ENCODE measurements at regions not wholly inside any gene's neighbourhood (a gene's known extent, or its start where the extent isn't known, plus 50 kb on each side); places are given as distances from the start of the nearest gene placed in this dataset.

DNA sequence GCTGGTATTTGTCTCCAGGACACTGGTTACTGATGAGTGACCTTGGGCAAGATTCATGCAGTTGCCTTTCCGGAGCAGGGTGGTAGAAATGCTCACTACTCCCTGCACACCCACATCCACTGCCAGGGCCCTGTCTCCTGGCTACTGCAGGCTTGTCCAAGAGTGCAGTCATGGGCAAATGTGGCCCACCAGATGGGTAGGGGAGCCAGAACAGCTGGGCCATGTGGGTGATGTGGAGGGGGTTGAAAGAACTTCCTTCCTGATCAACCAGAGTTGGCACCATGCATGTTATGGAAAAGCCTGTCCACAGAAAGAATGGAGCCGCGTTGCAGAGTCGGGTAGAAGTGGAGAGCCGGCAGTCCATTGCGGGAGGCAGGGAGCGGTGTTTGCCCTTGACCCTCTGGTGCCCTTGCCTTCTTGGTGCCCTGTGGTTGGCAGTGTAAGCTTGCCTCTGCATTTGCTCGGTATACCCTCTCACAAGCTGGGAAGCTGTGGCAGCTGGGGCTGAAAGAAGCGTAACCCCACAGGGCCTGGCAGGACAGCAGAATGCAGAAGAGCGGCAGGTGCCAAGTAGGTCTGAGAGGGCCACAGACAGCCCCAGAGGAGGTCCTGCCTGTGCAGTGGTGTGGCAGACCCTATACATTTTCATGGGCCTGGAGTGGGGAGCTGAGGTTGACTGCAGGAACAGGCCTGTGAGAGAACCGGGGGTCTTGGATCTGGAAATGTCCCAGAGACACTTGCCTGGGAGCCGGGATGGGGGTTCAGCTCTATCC lies 253.2 kb downstream of the TFCP2L1 start:
- no peak for DNase-seq
- Histone ChIP-seq H3K27me3 (replicated peaks in 2 of 5; ENCODE audit: control insufficient read depth in 4 of 5, insufficient read depth in 5 of 5, low read length in 4 of 5) (peaks cover 0 to 11% (median 3%) of the 10 kb centered on the region in 5 experiments), H3K9me3 (ENCODE audit: control extremely low read depth in 1 of 5, control insufficient read depth in 4 of 5, insufficient read depth in 2 of 5, low read depth in 1 of 5, low read length in 4 of 5) (peaks cover 0 to 4% (median 0%) of the 10 kb centered on the region in 5 experiments), H3K4me3 (ENCODE audit: control insufficient read depth in 1 of 7, extremely low read depth in 1 of 7, insufficient read depth in 4 of 7, low read depth in 2 of 7, low read length in 6 of 7) (no peak overlapping the region), H3K27ac (ENCODE audit: insufficient read depth in 1 of 2, low read depth in 1 of 2, low read length in 2 of 2, poor library complexity in 1 of 2, severe bottlenecking in 2 of 2) (no peak overlapping the region), H3K36me3 (ENCODE audit: control insufficient read depth in 4 of 4, insufficient read depth in 4 of 4, low read length in 3 of 4) (no peaks in the 10 kb centered on the region), H3K4me1 (ENCODE audit: control extremely low read depth in 1 of 4, control insufficient read depth in 4 of 4, insufficient read depth in 4 of 4, low read length in 3 of 4) (no peaks in the 10 kb centered on the region)
- WGBS (ENCODE audit: insufficient coverage) = 90% methylated on average over 9 of the region's 12 CpGs
- ChIA-PET POLR2A (no interaction called here), CTCF (interaction anchor here (0.6 to 1.5 kb wide), 2 partner anchors 19 to 332 kb away, joined by 3 to 4 read pairs; no protein-coding TSS in a partner anchor)

DNA sequence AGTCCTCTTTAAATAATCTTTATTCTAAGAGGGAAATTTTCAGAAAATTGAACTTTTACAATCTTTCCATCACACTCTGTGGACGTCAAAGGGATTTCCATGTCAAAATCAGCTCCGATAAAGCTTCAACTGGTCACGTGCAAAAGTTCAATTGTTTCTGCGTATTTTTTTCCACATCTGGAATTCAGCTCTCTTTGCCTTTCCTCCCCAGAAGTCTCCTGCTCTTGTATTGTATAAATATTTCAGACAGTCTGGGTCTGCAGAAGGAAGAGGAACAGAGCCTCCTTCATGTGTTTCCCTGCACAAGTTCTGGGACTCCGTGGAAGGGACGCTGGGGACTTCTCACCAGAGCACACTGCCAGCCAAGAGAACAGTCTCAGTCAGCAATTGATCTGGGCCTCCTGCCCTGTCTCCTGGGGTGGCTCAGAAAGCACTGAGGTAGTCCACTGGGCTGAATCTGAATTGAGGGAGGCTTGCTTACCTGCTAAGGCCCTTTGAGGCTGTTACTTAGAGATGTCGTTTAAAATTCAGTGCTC lies 251.5 kb downstream of the TFCP2L1 start:
- no peaks in the 10 kb centered on the region for H3K9me3 ChIP-seq (ENCODE audit: control extremely low read depth in 1 of 5, control insufficient read depth in 4 of 5, insufficient read depth in 2 of 5, low read depth in 1 of 5, low read length in 4 of 5)
- H3K4me3 ChIP-seq (ENCODE audit: control insufficient read depth in 1 of 7, extremely low read depth in 1 of 7, insufficient read depth in 4 of 7, low read depth in 2 of 7, low read length in 6 of 7) = no peak overlapping the region
- ChIA-PET CTCF (interaction anchor here (1.5 kb wide), 1 partner anchor 17 kb away, joined by 4 read pairs; no protein-coding TSS in a partner anchor), POLR2A (no interaction called here)
- peaks cover 0 to 11% (median 1%) of the 10 kb centered on the region in 5 experiments for H3K27me3 ChIP-seq (replicated peaks in 2 of 5; ENCODE audit: control insufficient read depth in 4 of 5, insufficient read depth in 5 of 5, low read length in 4 of 5)
- no peak for DNase-seq
- H3K27ac ChIP-seq (ENCODE audit: insufficient read depth in 1 of 2, low read depth in 1 of 2, low read length in 2 of 2, poor library complexity in 1 of 2, severe bottlenecking in 2 of 2) = no peak overlapping the region
- WGBS (ENCODE audit: insufficient coverage) = 89% methylated on average over 4 of the region's 7 CpGs
- no peaks in the 10 kb centered on the region for H3K36me3 ChIP-seq (ENCODE audit: control insufficient read depth in 4 of 4, insufficient read depth in 4 of 4, low read length in 3 of 4)
- no peaks in the 10 kb centered on the region for H3K4me1 ChIP-seq (ENCODE audit: control extremely low read depth in 1 of 4, control insufficient read depth in 4 of 4, insufficient read depth in 4 of 4, low read length in 3 of 4)

DNA sequence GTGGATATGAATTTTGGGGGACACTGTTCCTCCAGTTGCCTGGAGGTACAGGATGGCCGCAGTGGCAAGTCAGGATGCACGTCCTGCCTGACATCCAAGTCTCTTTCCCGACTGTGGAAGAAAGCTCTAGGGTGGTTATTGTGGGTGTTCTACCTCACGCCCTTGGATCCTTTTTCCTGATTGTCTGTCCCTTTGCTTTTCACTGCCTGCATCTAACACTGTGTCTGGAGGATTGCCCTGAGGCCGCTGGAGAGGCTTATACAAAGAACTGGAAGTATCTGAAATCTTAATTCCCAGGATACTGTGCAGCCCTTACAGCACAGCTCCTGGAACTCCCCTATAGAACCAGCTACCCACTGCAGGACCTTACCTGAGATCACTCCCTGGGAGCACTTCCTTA lies 250.5 kb downstream of the TFCP2L1 start:
- POLR2A ChIA-PET = no interaction called here
- WGBS (ENCODE audit: insufficient coverage) = 94% methylated on average over 5 of the region's 5 CpGs
- DNase-seq = no peak
- CTCF ChIA-PET = no interaction called here
- no peaks in the 10 kb centered on the region for H3K9me3 ChIP-seq (ENCODE audit: control extremely low read depth in 1 of 5, control insufficient read depth in 4 of 5, insufficient read depth in 2 of 5, low read depth in 1 of 5, low read length in 4 of 5)
- H3K4me1 ChIP-seq (ENCODE audit: control extremely low read depth in 1 of 4, control insufficient read depth in 4 of 4, insufficient read depth in 4 of 4, low read length in 3 of 4) = no peaks in the 10 kb centered on the region
- no peak overlapping the region for H3K27ac ChIP-seq (ENCODE audit: insufficient read depth in 1 of 2, low read depth in 1 of 2, low read length in 2 of 2, poor library complexity in 1 of 2, severe bottlenecking in 2 of 2)
- H3K36me3 ChIP-seq (ENCODE audit: control insufficient read depth in 4 of 4, insufficient read depth in 4 of 4, low read length in 3 of 4) = no peaks in the 10 kb centered on the region
- H3K4me3 ChIP-seq (ENCODE audit: control insufficient read depth in 1 of 7, extremely low read depth in 1 of 7, insufficient read depth in 4 of 7, low read depth in 2 of 7, low read length in 6 of 7) = no peak overlapping the region
- peaks cover 0 to 9% (median 0%) of the 10 kb centered on the region in 5 experiments for H3K27me3 ChIP-seq (replicated peaks in 2 of 5; ENCODE audit: control insufficient read depth in 4 of 5, insufficient read depth in 5 of 5, low read length in 4 of 5)

DNA sequence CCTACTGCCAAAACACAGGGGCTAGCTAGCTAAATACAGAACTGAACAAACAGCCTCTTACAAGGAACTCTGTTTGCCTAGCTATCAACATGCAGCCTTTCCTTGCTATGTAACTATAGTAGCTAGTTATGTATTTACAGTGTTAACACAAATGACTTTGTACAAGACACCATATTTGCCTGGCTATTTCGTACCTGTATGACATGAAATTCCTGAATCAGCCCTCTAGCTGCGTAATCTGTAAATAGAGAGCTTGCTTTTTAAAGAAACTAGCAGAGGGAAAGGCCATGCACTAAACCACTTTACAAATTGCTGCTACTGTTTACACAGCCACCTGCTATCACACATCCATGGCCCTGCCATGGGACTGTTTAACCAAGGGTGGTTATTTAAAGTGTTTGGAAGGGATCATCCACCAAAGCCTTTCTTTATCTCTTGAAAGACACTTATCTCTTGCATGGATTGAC lies 248.7 kb downstream of the TFCP2L1 start:
- WGBS (ENCODE audit: insufficient coverage) = 100% methylated on average over 2 of the region's 2 CpGs
- ChIA-PET CTCF (interaction anchor here (1.0 kb wide), 1 partner anchor 320 kb away, joined by 3 read pairs; no protein-coding TSS in a partner anchor), POLR2A (interaction anchor here (0.6 to 0.7 kb wide), 3 partner anchors 17 to 292 kb away, joined by 3 to 4 read pairs (median 3); no protein-coding TSS in a partner anchor)

DNA sequence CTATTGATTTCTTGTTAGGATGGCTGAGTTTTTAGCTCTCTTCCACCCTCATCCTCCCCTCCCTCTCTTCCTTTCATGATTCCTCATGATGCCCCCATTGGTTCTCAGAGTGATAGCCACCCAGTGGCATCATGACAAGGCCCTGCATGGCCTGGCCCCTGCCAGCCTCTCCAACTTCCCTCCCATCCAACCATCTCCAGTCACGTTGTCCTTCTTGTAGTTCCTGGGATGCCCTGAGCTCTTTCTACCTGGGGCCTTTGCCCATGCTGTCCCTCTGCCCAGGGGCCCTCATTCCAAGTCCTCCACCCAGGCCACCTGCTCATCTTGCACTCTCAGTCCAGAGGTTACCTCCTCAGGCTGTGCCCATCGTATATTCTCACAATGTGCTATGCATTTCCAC lies 247.5 kb downstream of the TFCP2L1 start:
- Histone ChIP-seq H3K4me1 (ENCODE audit: control extremely low read depth in 1 of 4, control insufficient read depth in 4 of 4, insufficient read depth in 4 of 4, low read length in 3 of 4) (no peaks in the 10 kb centered on the region), H3K9me3 (ENCODE audit: control extremely low read depth in 1 of 5, control insufficient read depth in 4 of 5, insufficient read depth in 2 of 5, low read depth in 1 of 5, low read length in 4 of 5) (no peaks in the 10 kb centered on the region), H3K4me3 (ENCODE audit: control insufficient read depth in 1 of 7, extremely low read depth in 1 of 7, insufficient read depth in 4 of 7, low read depth in 2 of 7, low read length in 6 of 7) (no peak overlapping the region), H3K27ac (ENCODE audit: insufficient read depth in 1 of 2, low read depth in 1 of 2, low read length in 2 of 2, poor library complexity in 1 of 2, severe bottlenecking in 2 of 2) (no peak overlapping the region), H3K27me3 (replicated peaks in 2 of 5; ENCODE audit: control insufficient read depth in 4 of 5, insufficient read depth in 5 of 5, low read length in 4 of 5) (peaks cover 0 to 3% (median 0%) of the 10 kb centered on the region in 5 experiments), H3K36me3 (ENCODE audit: control insufficient read depth in 4 of 4, insufficient read depth in 4 of 4, low read length in 3 of 4) (no peaks in the 10 kb centered on the region)
- ChIA-PET POLR2A (no interaction called here), CTCF (interaction anchor here (1.6 to 1.7 kb wide), 2 partner anchors 9 to 41 kb away, joined by 4 to 5 read pairs; no protein-coding TSS in a partner anchor)
- no peak for DNase-seq
- 85% methylated on average over 1 of the region's 2 CpGs for WGBS (ENCODE audit: insufficient coverage)

More for the DNA sequence above, 248.7 kb downstream of the TFCP2L1 start:
- Histone ChIP-seq H3K27ac (ENCODE audit: insufficient read depth in 1 of 2, low read depth in 1 of 2, low read length in 2 of 2, poor library complexity in 1 of 2, severe bottlenecking in 2 of 2) (no peak overlapping the region), H3K36me3 (ENCODE audit: control insufficient read depth in 4 of 4, insufficient read depth in 4 of 4, low read length in 3 of 4) (no peaks in the 10 kb centered on the region), H3K9me3 (ENCODE audit: control extremely low read depth in 1 of 5, control insufficient read depth in 4 of 5, insufficient read depth in 2 of 5, low read depth in 1 of 5, low read length in 4 of 5) (no peaks in the 10 kb centered on the region), H3K4me3 (ENCODE audit: control insufficient read depth in 1 of 7, extremely low read depth in 1 of 7, insufficient read depth in 4 of 7, low read depth in 2 of 7, low read length in 6 of 7) (no peak overlapping the region), H3K27me3 (replicated peaks in 2 of 5; ENCODE audit: control insufficient read depth in 4 of 5, insufficient read depth in 5 of 5, low read length in 4 of 5) (peaks cover 0 to 3% (median 0%) of the 10 kb centered on the region in 5 experiments), H3K4me1 (ENCODE audit: control extremely low read depth in 1 of 4, control insufficient read depth in 4 of 4, insufficient read depth in 4 of 4, low read length in 3 of 4) (no peaks in the 10 kb centered on the region)
- no peak for DNase-seq

DNA sequence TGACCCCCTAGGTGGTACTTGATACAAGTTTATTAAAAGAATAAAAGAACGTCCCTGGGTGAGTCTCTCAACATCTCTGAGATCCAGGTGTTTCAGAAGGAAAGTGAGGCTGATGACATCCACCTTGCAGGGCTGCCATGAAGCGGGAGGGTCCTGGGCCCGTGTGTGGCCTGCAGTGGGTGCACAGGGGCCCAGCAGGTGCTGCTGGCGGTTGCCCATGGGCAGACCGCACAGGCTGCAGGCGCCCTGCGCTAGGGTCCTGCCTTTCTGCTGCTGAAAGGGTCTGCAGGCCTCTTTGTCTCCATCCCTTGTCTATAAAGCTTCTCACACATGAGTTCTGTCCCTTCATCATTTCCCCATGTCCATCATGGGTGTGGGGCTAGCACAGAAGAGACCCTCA lies 247.0 kb downstream of the TFCP2L1 start:
- Histone ChIP-seq H3K9me3 (ENCODE audit: control extremely low read depth in 1 of 5, control insufficient read depth in 4 of 5, insufficient read depth in 2 of 5, low read depth in 1 of 5, low read length in 4 of 5) (no peaks in the 10 kb centered on the region), H3K4me1 (ENCODE audit: control extremely low read depth in 1 of 4, control insufficient read depth in 4 of 4, insufficient read depth in 4 of 4, low read length in 3 of 4) (no peaks in the 10 kb centered on the region), H3K36me3 (ENCODE audit: control insufficient read depth in 4 of 4, insufficient read depth in 4 of 4, low read length in 3 of 4) (no peaks in the 10 kb centered on the region), H3K4me3 (ENCODE audit: control insufficient read depth in 1 of 7, extremely low read depth in 1 of 7, insufficient read depth in 4 of 7, low read depth in 2 of 7, low read length in 6 of 7) (no peak overlapping the region), H3K27ac (ENCODE audit: insufficient read depth in 1 of 2, low read depth in 1 of 2, low read length in 2 of 2, poor library complexity in 1 of 2, severe bottlenecking in 2 of 2) (no peak overlapping the region), H3K27me3 (replicated peaks in 2 of 5; ENCODE audit: control insufficient read depth in 4 of 5, insufficient read depth in 5 of 5, low read length in 4 of 5) (peaks cover 0 to 3% (median 0%) of the 10 kb centered on the region in 5 experiments)
- POLR2A ChIA-PET = no interaction called here
- no peak for DNase-seq
- WGBS (ENCODE audit: insufficient coverage) = 83% methylated on average over 6 of the region's 7 CpGs
- CTCF ChIA-PET = interaction anchor here (1.6 to 1.7 kb wide), 2 partner anchors 8 to 40 kb away, joined by 4 to 5 read pairs; no protein-coding TSS in a partner anchor

DNA sequence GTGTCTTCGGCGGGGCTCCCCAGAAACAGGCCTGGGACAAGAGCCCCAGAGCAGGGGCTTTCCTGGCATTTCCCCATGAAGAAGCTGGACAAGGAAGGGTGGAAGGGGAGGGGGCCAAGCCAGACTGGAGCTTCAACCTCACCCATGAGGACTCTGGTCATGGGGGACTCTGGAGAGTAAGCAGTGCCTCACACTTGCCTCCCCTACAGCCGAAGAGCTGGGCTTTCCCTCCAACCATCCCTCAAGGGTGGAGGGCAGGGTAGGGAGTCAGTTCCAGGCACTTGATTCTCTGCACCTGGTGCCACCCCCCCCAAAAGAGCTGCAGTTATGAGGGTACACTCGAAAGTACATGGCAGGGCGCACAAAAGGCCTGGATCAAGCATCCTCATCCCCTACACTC lies 246.6 kb downstream of the TFCP2L1 start:
- Histone ChIP-seq H3K27ac (ENCODE audit: insufficient read depth in 1 of 2, low read depth in 1 of 2, low read length in 2 of 2, poor library complexity in 1 of 2, severe bottlenecking in 2 of 2) (no peak overlapping the region), H3K27me3 (replicated peaks in 2 of 5; ENCODE audit: control insufficient read depth in 4 of 5, insufficient read depth in 5 of 5, low read length in 4 of 5) (peaks cover 0 to 3% (median 0%) of the 10 kb centered on the region in 5 experiments), H3K4me1 (ENCODE audit: control extremely low read depth in 1 of 4, control insufficient read depth in 4 of 4, insufficient read depth in 4 of 4, low read length in 3 of 4) (no peaks in the 10 kb centered on the region), H3K36me3 (ENCODE audit: control insufficient read depth in 4 of 4, insufficient read depth in 4 of 4, low read length in 3 of 4) (no peaks in the 10 kb centered on the region), H3K9me3 (ENCODE audit: control extremely low read depth in 1 of 5, control insufficient read depth in 4 of 5, insufficient read depth in 2 of 5, low read depth in 1 of 5, low read length in 4 of 5) (peaks cover 0 to 3% (median 0%) of the 10 kb centered on the region in 5 experiments), H3K4me3 (ENCODE audit: control insufficient read depth in 1 of 7, extremely low read depth in 1 of 7, insufficient read depth in 4 of 7, low read depth in 2 of 7, low read length in 6 of 7) (no peak overlapping the region)
- DNase-seq = no peak
- 100% methylated on average over 2 of the region's 5 CpGs for WGBS (ENCODE audit: insufficient coverage)
- CTCF ChIA-PET = interaction anchor here (1.6 to 1.7 kb wide), 2 partner anchors 8 to 40 kb away, joined by 4 to 5 read pairs; no protein-coding TSS in a partner anchor
- POLR2A ChIA-PET = no interaction called here
